ENCODE measurements at regions not wholly inside any gene's neighbourhood (a gene's known extent, or its start where the extent isn't known, plus 50 kb on each side); places are given as distances from the start of the nearest gene placed in this dataset.

DNA sequence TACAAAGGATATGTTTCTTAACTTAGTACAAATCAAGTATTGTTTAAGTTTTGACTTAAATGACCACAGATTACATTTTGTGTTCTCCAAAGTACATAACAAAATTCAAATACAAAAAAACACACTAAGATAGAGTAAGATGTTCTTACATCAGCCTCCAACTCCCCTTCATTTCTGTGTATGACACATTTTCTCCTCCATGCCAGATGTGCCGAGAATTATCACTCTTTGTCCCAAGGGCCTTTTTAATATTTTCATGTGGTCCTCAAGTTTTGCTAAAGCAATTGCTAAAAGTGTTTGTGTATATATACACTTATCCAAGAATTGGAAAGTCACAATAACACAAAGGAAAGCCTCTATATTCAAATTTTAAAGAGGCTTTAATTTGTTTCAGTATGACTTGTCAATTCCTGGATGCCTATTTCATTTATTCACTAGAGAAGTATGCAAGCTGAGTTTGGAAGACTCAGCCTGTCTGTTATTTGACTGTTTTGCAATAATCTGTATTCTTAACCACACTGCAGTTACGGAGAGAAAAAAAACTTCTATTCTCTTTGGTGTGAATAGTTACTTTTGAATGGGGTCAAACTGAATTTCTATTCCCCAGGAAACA is 586.4 kb upstream of the SEMA3D start:
- H3K9me3 ChIP-seq (replicated peaks; ENCODE audit: control insufficient read depth, insufficient read depth, low read depth, low read length), result no peaks in the 10 kb centered on the region
- H4K20me1 ChIP-seq (replicated peaks; ENCODE audit: control insufficient read depth, insufficient read depth, low read length), result no peaks in the 10 kb centered on the region
- no peak overlapping the region for H3K9ac ChIP-seq (ENCODE audit: insufficient read depth in 1 of 2, low read depth in 2 of 2, low read length in 2 of 2)
- no peaks in the 10 kb centered on the region for H3K4me1 ChIP-seq (replicated peaks in 1 of 2; ENCODE audit: control insufficient read depth in 2 of 2, insufficient read depth in 2 of 2, low read length in 2 of 2)
- no peak overlapping the region for H3K4me2 ChIP-seq (ENCODE audit: insufficient read depth, low read length)
- WGBS (ENCODE audit: insufficient coverage, low coverage, missing lambda C conversion rate), result 4% methylated on average over 2 of the region's 2 CpGs
- FAIRE-seq, result no peak
- POLR2A ChIA-PET, result no interaction called here
- no peak overlapping the region for H2AFZ ChIP-seq (ENCODE audit: low read depth, low read length)
- ATAC-seq, result no peak
- TF ChIP-seq, protein P1, sequence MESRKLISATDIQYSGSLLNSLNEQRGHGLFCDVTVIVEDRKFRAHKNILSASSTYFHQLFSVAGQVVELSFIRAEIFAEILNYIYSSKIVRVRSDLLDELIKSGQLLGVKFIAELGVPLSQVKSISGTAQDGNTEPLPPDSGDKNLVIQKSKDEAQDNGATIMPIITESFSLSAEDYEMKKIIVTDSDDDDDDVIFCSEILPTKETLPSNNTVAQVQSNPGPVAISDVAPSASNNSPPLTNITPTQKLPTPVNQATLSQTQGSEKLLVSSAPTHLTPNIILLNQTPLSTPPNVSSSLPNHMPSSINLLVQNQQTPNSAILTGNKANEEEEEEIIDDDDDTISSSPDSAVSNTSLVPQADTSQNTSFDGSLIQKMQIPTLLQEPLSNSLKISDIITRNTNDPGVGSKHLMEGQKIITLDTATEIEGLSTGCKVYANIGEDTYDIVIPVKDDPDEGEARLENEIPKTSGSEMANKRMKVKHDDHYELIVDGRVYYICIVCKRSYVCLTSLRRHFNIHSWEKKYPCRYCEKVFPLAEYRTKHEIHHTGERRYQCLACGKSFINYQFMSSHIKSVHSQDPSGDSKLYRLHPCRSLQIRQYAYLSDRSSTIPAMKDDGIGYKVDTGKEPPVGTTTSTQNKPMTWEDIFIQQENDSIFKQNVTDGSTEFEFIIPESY (CRISPR knock-in tag; IDR thresholded peaks at IDR 0.05), result no peak
- no peak for TF ChIP-seq CHD2 (IDR thresholded peaks at IDR 0.05; ENCODE audit: low read depth, low read length)
- TF ChIP-seq, protein P2, sequence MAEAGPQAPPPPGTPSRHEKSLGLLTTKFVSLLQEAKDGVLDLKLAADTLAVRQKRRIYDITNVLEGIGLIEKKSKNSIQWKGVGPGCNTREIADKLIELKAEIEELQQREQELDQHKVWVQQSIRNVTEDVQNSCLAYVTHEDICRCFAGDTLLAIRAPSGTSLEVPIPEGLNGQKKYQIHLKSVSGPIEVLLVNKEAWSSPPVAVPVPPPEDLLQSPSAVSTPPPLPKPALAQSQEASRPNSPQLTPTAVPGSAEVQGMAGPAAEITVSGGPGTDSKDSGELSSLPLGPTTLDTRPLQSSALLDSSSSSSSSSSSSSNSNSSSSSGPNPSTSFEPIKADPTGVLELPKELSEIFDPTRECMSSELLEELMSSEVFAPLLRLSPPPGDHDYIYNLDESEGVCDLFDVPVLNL (CRISPR knock-in tag; IDR thresholded peaks at IDR 0.05; ENCODE audit: low read depth), result no peak
- TF ChIP-seq, protein P3, sequence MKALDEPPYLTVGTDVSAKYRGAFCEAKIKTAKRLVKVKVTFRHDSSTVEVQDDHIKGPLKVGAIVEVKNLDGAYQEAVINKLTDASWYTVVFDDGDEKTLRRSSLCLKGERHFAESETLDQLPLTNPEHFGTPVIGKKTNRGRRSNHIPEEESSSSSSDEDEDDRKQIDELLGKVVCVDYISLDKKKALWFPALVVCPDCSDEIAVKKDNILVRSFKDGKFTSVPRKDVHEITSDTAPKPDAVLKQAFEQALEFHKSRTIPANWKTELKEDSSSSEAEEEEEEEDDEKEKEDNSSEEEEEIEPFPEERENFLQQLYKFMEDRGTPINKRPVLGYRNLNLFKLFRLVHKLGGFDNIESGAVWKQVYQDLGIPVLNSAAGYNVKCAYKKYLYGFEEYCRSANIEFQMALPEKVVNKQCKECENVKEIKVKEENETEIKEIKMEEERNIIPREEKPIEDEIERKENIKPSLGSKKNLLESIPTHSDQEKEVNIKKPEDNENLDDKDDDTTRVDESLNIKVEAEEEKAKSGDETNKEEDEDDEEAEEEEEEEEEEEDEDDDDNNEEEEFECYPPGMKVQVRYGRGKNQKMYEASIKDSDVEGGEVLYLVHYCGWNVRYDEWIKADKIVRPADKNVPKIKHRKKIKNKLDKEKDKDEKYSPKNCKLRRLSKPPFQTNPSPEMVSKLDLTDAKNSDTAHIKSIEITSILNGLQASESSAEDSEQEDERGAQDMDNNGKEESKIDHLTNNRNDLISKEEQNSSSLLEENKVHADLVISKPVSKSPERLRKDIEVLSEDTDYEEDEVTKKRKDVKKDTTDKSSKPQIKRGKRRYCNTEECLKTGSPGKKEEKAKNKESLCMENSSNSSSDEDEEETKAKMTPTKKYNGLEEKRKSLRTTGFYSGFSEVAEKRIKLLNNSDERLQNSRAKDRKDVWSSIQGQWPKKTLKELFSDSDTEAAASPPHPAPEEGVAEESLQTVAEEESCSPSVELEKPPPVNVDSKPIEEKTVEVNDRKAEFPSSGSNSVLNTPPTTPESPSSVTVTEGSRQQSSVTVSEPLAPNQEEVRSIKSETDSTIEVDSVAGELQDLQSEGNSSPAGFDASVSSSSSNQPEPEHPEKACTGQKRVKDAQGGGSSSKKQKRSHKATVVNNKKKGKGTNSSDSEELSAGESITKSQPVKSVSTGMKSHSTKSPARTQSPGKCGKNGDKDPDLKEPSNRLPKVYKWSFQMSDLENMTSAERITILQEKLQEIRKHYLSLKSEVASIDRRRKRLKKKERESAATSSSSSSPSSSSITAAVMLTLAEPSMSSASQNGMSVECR (CRISPR knock-in tag; IDR thresholded peaks at IDR 0.05), result no peak
- no peak for TF ChIP-seq ATF1 (CRISPR knock-in tag; IDR thresholded peaks at IDR 0.05)
- TF ChIP-seq ATF1 (tag; IDR thresholded peaks at IDR 0.05), result no peak
- no peak for TF ChIP-seq HMG20B (CRISPR knock-in tag; IDR thresholded peaks at IDR 0.05)
- no peak for TF ChIP-seq GABPA (tag; conservative IDR thresholded peaks at IDR 0.05; ENCODE audit: low read depth)
- no peak for TF ChIP-seq NFXL1 (CRISPR knock-in tag; IDR thresholded peaks at IDR 0.05)
- no peak for TF ChIP-seq SMAD1 (IDR thresholded peaks at IDR 0.05; ENCODE audit: low read depth, low read length, partially characterized antibody)
- no peak for TF ChIP-seq ZNF217 (CRISPR knock-in tag; IDR thresholded peaks at IDR 0.05)
- BruUV-seq (replicated peaks), result no TSS peak
- no peaks in the 10 kb centered on the region for H3K79me2 ChIP-seq (ENCODE audit: control insufficient read depth, insufficient read depth, low read length)
- H3K4me3 ChIP-seq, result no peak overlapping the region
- in situ Hi-C loops (cut with MboI), result no loop called here
- no peaks in the 10 kb centered on the region for H3K36me3 ChIP-seq (ENCODE audit: control insufficient read depth, insufficient read depth, low read length)
- H3K9me1 ChIP-seq (ENCODE audit: control insufficient read depth, insufficient read depth, low read length), result no peaks in the 10 kb centered on the region
- DNase-seq (ENCODE audit: extremely low read depth in 1 of 4, low spot score in 3 of 4), result no peak
- intact Hi-C loops (cut with micrococcal nuclease), result no loop called here
- H3K27ac ChIP-seq (ENCODE audit: extremely low read depth, low read depth, low read length), result no peak overlapping the region
- CTCF ChIA-PET (ENCODE audit: low intra/inter-chr PET ratio), result no interaction called here
- H3K27me3 ChIP-seq (ENCODE audit: control insufficient read depth in 2 of 2, insufficient read depth in 2 of 2, low read length in 2 of 2), result no peaks in the 10 kb centered on the region

All from K562 (cell line).